ENCODE measurements at regions not wholly inside any gene's neighbourhood (a gene's known extent, or its start where the extent isn't known, plus 50 kb on each side); places are given as distances from the start of the nearest gene placed in this dataset.

DNA sequence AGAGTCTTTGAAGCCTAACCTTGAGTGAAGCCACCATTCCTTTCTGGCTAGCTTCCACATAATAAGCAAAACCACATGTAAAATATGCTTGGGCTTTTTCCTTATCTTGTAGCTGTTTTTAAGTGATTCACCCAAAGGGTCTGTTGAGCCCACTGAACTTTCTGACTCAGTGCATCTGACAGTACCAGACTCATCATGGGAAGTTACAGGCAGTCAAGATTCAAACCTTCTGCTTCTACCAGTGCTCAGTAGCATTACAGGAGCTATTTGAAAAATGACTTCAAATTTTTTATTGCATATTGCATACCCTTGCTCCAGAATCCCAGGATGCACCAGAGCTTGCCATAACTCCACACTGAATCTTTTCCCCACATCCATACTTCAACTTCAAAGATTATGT, 87.5 kb upstream of the PTPRD start:
- DNase-seq (ENCODE audit: extremely low spot score, unreplicated experiment): no peak
- no peaks in the 10 kb centered on the region for H3K4me1 Mint-ChIP-seq (ENCODE audit: unreplicated experiment)
- H3K9me3 Mint-ChIP-seq: no peaks in the 10 kb centered on the region
- no peak overlapping the region for H3K4me3 Mint-ChIP-seq
- TF ChIP-seq, protein P1, sequence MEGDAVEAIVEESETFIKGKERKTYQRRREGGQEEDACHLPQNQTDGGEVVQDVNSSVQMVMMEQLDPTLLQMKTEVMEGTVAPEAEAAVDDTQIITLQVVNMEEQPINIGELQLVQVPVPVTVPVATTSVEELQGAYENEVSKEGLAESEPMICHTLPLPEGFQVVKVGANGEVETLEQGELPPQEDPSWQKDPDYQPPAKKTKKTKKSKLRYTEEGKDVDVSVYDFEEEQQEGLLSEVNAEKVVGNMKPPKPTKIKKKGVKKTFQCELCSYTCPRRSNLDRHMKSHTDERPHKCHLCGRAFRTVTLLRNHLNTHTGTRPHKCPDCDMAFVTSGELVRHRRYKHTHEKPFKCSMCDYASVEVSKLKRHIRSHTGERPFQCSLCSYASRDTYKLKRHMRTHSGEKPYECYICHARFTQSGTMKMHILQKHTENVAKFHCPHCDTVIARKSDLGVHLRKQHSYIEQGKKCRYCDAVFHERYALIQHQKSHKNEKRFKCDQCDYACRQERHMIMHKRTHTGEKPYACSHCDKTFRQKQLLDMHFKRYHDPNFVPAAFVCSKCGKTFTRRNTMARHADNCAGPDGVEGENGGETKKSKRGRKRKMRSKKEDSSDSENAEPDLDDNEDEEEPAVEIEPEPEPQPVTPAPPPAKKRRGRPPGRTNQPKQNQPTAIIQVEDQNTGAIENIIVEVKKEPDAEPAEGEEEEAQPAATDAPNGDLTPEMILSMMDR (conservative IDR thresholded peaks at IDR 0.05): no peak
- H3K36me3 Mint-ChIP-seq: no peaks in the 10 kb centered on the region
- no peak overlapping the region for H3K27ac Mint-ChIP-seq
- H3K27me3 Mint-ChIP-seq: peaks cover 12% of the 10 kb centered on the region

DNA sequence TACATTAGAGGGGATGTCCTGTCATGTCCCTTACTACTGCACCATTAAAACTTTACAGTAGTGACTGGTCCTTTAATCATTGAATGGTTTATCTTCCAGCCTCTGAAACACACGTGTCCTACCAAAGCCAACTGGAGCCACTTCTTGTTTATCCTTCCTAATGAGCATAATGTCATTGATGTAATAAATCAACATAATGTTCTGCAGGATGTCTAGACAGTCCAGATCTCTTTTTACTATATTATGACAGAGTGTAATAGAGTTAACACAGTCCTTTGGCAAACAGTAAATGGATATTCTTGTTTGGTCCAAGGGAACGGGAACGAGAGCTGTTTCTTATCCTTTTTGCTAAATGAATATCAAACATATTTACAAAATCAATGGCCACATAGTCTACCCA, 88.1 kb upstream of the PTPRD start:
- Mint-ChIP-seq H3K9me3 (no peaks in the 10 kb centered on the region), H3K27me3 (peaks cover 12% of the 10 kb centered on the region), H3K4me1 (ENCODE audit: unreplicated experiment) (no peaks in the 10 kb centered on the region), H3K36me3 (no peaks in the 10 kb centered on the region), H3K4me3 (no peak overlapping the region), H3K27ac (no peak overlapping the region)
- TF ChIP-seq, protein P1 (conservative IDR thresholded peaks at IDR 0.05): no peak
- no peak for DNase-seq (ENCODE audit: extremely low spot score, unreplicated experiment)

DNA sequence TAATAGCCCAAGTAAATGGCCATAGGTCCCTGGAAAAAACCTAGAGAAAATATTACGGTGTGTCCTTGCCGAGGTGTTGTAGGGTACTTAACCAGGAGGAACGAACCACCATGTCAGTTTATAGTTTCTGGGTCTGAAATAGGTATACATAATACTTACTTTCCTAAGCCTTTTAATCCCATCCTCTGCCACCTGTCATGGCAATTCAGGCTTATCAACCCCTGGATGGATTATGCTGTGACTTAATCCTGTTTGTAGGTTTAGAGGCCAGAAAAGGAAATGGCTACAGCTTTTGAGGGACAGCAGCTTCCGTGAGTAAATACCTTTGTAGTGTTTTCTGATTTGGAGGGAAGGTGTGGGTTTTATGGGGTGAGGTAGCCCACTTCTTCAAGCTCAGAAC, 89.1 kb upstream of the PTPRD start:
- TF ChIP-seq, protein P1 (conservative IDR thresholded peaks at IDR 0.05): no peak
- Mint-ChIP-seq H3K27me3 (peaks cover 6% of the 10 kb centered on the region), H3K9me3 (no peaks in the 10 kb centered on the region), H3K4me1 (ENCODE audit: unreplicated experiment) (no peaks in the 10 kb centered on the region), H3K27ac (no peak overlapping the region), H3K4me3 (no peak overlapping the region), H3K36me3 (no peaks in the 10 kb centered on the region)
- DNase-seq (ENCODE audit: extremely low spot score, unreplicated experiment): no peak

DNA sequence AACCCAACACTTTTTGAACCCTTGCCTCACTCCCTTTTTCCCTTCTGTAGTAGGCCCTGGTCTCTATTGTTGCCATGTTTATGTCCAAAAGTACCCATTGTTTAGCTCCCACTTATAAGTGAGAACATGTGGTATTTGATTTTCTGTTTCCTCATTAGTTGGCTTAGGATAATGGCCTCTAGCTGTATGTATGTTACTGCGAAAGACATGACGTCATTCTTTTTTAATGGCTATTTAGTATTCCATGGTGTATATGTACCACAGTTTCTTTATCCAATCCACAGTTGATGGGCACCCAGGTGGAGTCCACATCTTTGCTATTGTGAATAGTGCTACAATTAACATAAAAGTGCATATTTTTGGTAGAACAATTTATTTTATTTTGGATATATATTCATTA, 90.3 kb upstream of the PTPRD start:
- Mint-ChIP-seq H3K4me3 (no peak overlapping the region), H3K4me1 (ENCODE audit: unreplicated experiment) (no peaks in the 10 kb centered on the region)

DNA sequence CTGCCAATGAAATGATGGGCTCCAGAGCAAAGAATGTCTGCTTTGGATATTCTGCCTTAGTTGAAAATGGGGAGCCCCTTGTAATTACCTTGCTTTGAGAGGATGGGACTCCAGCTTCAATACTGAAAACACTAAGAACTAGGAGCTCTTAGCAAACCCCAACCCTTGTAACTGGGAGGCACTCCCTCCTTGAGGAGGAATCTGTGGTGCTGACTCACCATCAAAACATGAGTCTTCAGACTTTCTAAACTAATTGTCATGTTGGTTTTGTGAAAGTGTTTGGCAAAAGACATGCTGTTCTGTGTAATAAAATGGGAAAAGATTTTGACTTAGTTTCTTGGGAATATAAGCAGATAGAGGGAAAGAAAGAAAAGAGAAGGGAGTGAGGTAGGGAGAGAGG, 91.9 kb upstream of the PTPRD start:
- no peaks in the 10 kb centered on the region for H3K4me1 Mint-ChIP-seq (ENCODE audit: unreplicated experiment)
- TF ChIP-seq, protein P1 (conservative IDR thresholded peaks at IDR 0.05): no peak
- no peak for DNase-seq (ENCODE audit: extremely low spot score, unreplicated experiment)
- H3K9me3 Mint-ChIP-seq: no peaks in the 10 kb centered on the region
- no peak overlapping the region for H3K4me3 Mint-ChIP-seq
- no peaks in the 10 kb centered on the region for H3K36me3 Mint-ChIP-seq
- H3K27ac Mint-ChIP-seq: no peak overlapping the region
- peaks cover 6% of the 10 kb centered on the region for H3K27me3 Mint-ChIP-seq

More for the DNA sequence above, 90.3 kb upstream of the PTPRD start:
- DNase-seq (ENCODE audit: extremely low spot score, unreplicated experiment): no peak
- Mint-ChIP-seq H3K9me3 (no peaks in the 10 kb centered on the region), H3K27ac (no peak overlapping the region), H3K27me3 (peaks cover 6% of the 10 kb centered on the region), H3K36me3 (no peaks in the 10 kb centered on the region)
- TF ChIP-seq, protein P1 (conservative IDR thresholded peaks at IDR 0.05): no peak

DNA sequence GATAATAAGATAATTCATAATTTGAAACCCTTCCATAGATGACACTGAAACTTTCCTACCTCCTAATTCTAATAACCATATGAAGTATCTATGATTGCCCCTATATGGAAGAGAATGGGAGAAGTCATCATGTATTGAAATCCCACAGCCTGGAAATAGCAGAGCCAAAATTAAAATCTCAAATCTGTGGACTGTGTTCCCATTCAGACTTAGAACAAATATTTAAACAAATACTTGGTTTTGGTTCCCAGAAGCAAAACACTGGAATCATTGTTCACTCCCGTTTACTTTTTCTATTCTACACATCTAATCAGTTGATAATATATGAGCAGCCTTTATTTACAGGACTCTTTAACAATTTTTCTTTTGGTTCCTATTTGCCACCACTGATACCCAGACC, 92.6 kb upstream of the PTPRD start:
- H3K4me3 Mint-ChIP-seq: no peak overlapping the region
- no peak overlapping the region for H3K27ac Mint-ChIP-seq
- TF ChIP-seq, protein P1 (conservative IDR thresholded peaks at IDR 0.05): no peak
- DNase-seq (ENCODE audit: extremely low spot score, unreplicated experiment): no peak
- peaks cover 6% of the 10 kb centered on the region for H3K27me3 Mint-ChIP-seq
- no peaks in the 10 kb centered on the region for H3K36me3 Mint-ChIP-seq
- no peaks in the 10 kb centered on the region for H3K4me1 Mint-ChIP-seq (ENCODE audit: unreplicated experiment)
- H3K9me3 Mint-ChIP-seq: no peaks in the 10 kb centered on the region

Measured in type B pancreatic cell (in vitro differentiated cells).